RWPE1 (cell line): ENCODE measurements at regions not wholly inside any gene's neighbourhood (a gene's known extent, or its start where the extent isn't known, plus 50 kb on each side); places are given as distances from the start of the nearest gene placed in this dataset.
"Not testable (repeated sequence)": the region's sequence is repeated elsewhere in the genome, so short reads cannot be mapped to it uniquely, and the experiment has no call there.

Experiments used
- CTCF ChIA-PET: fragments of 350-600 bp; sonication (Branson Sonifier 250); formaldehyde crosslinking; extraction: SDS; loops from one replicate; lab custom pipeline; 2021; lab: Yijun Ruan, JAX
- POLR2A ChIA-PET: fragments of 400-600 bp; formaldehyde crosslinking; extraction: SDS; loops from one replicate; lab custom pipeline; 2020; ENCODE audit warnings: antibody characterized with exemption; ENCODE audit not compliant: low non-redundant PET; lab: Yijun Ruan, JAX
- DNase-seq: peaks from one replicate; pipeline ENCODE4 v3.0.0; 2012; ENCODE audit warnings: low spot score
- H3K27ac ChIP-seq: fragments of 450-650 bp; 2 replicates; pipeline ENCODE4 v1.5.1; 2017
- CTCF ChIP-seq: fragments of 450-650 bp; conservative IDR thresholded peaks from 2 replicates; pipeline ENCODE4 v1.5.1; 2017; ENCODE audit warnings: low read depth, mild to moderate bottlenecking

GRCh38 chrX:7503251-7503650 is 339.7 kb upstream of the VCX start:
- no peak overlapping the region for H3K27ac ChIP-seq
- DNase-seq, result no peak
- no peak for TF ChIP-seq CTCF
- CTCF ChIA-PET, result no interaction called here
- POLR2A ChIA-PET, result no interaction called here

- CTCF ChIA-PET, result no interaction called here
- no peak for TF ChIP-seq CTCF
- DNase-seq, result no peak
- POLR2A ChIA-PET, result no interaction called here
- no peak overlapping the region for H3K27ac ChIP-seq
Measured at GRCh38 chrX:7500386-7500785, 342.6 kb upstream of the VCX start.

GRCh38 chrX:7486505-7486904 is 338.6 kb upstream of the PUDP start:
- no peak for DNase-seq
- ChIA-PET POLR2A (no interaction called here), CTCF (no interaction called here)
- no peak for TF ChIP-seq CTCF
- no peak overlapping the region for H3K27ac ChIP-seq

GRCh38 chrX:7485061-7485460 is 337.1 kb upstream of the PUDP start:
- CTCF ChIA-PET, result no interaction called here
- no peak overlapping the region for H3K27ac ChIP-seq
- DNase-seq, result no peak
- POLR2A ChIA-PET, result no interaction called here
- no peak for TF ChIP-seq CTCF

- DNase-seq, result no peak
- TF ChIP-seq CTCF, result no peak
- H3K27ac ChIP-seq, result no peak overlapping the region
- POLR2A ChIA-PET, result no interaction called here
- CTCF ChIA-PET, result no interaction called here
Measured at GRCh38 chrX:7480721-7481120, 332.8 kb upstream of the PUDP start.

GRCh38 chrX:7462110-7462509 is 314.2 kb upstream of the PUDP start:
- ChIA-PET POLR2A (no interaction called here), CTCF (interaction anchor here (0.6 kb wide), 1 partner anchor 42 kb away, joined by 3 read pairs; no protein-coding TSS in a partner anchor)
- no peak for DNase-seq
- no peak for TF ChIP-seq CTCF
- no peak overlapping the region for H3K27ac ChIP-seq

GRCh38 chrX:7461051-7461450 is 313.1 kb upstream of the PUDP start:
- H3K27ac ChIP-seq, POLR2A ChIA-PET, DNase-seq, CTCF ChIA-PET: not testable (repeated sequence)
